SK-N-SH (cell line): ENCODE measurements at regions not wholly inside any gene's neighbourhood (a gene's known extent, or its start where the extent isn't known, plus 50 kb on each side); places are given as distances from the start of the nearest gene placed in this dataset.

Experiments
- CTCF ChIA-PET: fragments of 300-600, 350-600 bp; formaldehyde crosslinking; extraction: SDS; loops from one replicate; lab custom pipeline; 2021; lab: Yijun Ruan, JAX
- POLR2A ChIA-PET: fragments of 350-600 bp; sonication (Branson Sonifier 250); formaldehyde crosslinking; extraction: SDS; loops from one replicate; lab custom pipeline; 2020; ENCODE audit warnings: antibody characterized with exemption, inconsistent platforms; lab: Yijun Ruan, JAX
- DNase-seq: peaks from one replicate; pipeline ENCODE4 v3.0.0; 2012
- H2AFZ ChIP-seq: fragments of 200-600 bp; sonication (generic); 2 replicates; pipeline ENCODE4 v1.8.1; 2016; ENCODE audit warnings: antibody characterized with exemption, mild to moderate bottlenecking, low read depth
- H3F3A ChIP-seq: fragments of 200-600 bp; sonication (generic); replicated peaks from 2 replicates; pipeline ENCODE3; 2016; ENCODE audit warnings: antibody characterized with exemption, mild to moderate bottlenecking; ENCODE audit not compliant: insufficient read depth
- H3K27ac ChIP-seq, 2 experiments: fragments of 200-500 bp in 1 of 2; fragments of 200-600 bp in 1 of 2; sonication (Bioruptor generic) in 1 of 2; sonication (generic), shearing (Covaris generic) in 1 of 2; 2 replicates each; pipeline versions ENCODE4 v1.5.1 to v1.6.1; 2014 to 2016; ENCODE audit warnings: low read depth in 2 of 2, inconsistent platforms in 1 of 2, low read length in 1 of 2, mild to moderate bottlenecking in 1 of 2, mixed read lengths in 1 of 2
- H3K27me3 ChIP-seq: fragments of 200-600 bp; sonication (generic), shearing (Covaris generic); 2 replicates; pipeline ENCODE4 v1.6.1; 2016; ENCODE audit warnings: mixed run types; ENCODE audit not compliant: insufficient read depth
- H3K36me3 ChIP-seq, 2 experiments: fragments of 200-500 bp in 1 of 2; fragments of 200-600 bp in 1 of 2; sonication (Bioruptor generic) in 1 of 2; sonication (generic) in 1 of 2; replicated peaks in 1 of 2; 2 replicates each; pipeline versions ENCODE3 to v1.5.1; 2014 to 2016; ENCODE audit warnings: low read length in 1 of 2, mild to moderate bottlenecking in 1 of 2; ENCODE audit not compliant: insufficient read depth in 2 of 2, control insufficient read depth in 1 of 2
- H3K4me1 ChIP-seq, 2 experiments: fragments of 200-500 bp in 1 of 2; fragments of 200-600 bp in 1 of 2; sonication (Bioruptor generic) in 1 of 2; sonication (generic), shearing (Covaris generic) in 1 of 2; 2 replicates each; pipeline versions ENCODE4 v1.5.1 to v1.6.1; 2014 to 2016; ENCODE audit warnings: low read depth in 1 of 2, low read length in 1 of 2, mixed run types in 1 of 2; ENCODE audit not compliant: insufficient read depth in 2 of 2, control insufficient read depth in 1 of 2
- H3K4me2 ChIP-seq: fragments of 200-600 bp; sonication (generic), shearing (Covaris generic); 2 replicates; pipeline ENCODE4 v1.6.1; 2017; ENCODE audit warnings: mixed run types
- H3K4me3 ChIP-seq, 2 experiments: fragments of 200-500 bp in 1 of 2; fragments of 200-600 bp in 1 of 2; sonication (Bioruptor generic) in 1 of 2; sonication (generic), shearing (Covaris generic) in 1 of 2; 2 replicates each; pipeline versions ENCODE4 v1.5.1 to v1.8.1; 2014 to 2016; ENCODE audit warnings: low read depth in 2 of 2, inconsistent platforms in 1 of 2, low read length in 1 of 2, mild to moderate bottlenecking in 1 of 2, mixed read lengths in 1 of 2, moderate library complexity in 1 of 2
- H3K79me2 ChIP-seq: fragments of 200-600 bp; sonication (generic); 2 replicates; pipeline ENCODE4 v1.8.1; 2017; ENCODE audit warnings: mild to moderate bottlenecking; ENCODE audit not compliant: insufficient read depth
- H3K9ac ChIP-seq: fragments of 200-600 bp; sonication (generic); 2 replicates; pipeline ENCODE4 v1.6.1; 2017; ENCODE audit warnings: mixed run types
- H3K9me2 ChIP-seq: fragments of 200-600 bp; sonication (generic); 2 replicates; pipeline ENCODE4 v1.6.1; 2017; ENCODE audit warnings: mixed run types
- H3K9me3 ChIP-seq: fragments of 200-600 bp; sonication (generic); 2 replicates; pipeline ENCODE4 v1.6.1; 2017; ENCODE audit warnings: mixed run types, mild to moderate bottlenecking, moderate library complexity
- H4K20me1 ChIP-seq: fragments of 200-600 bp; sonication (generic); 2 replicates; pipeline ENCODE4 v1.6.1; 2017; ENCODE audit warnings: mild to moderate bottlenecking, mixed run types; ENCODE audit not compliant: insufficient read depth
- CHD2 ChIP-seq: fragments of 150-350 bp; IDR thresholded peaks from 2 replicates; pipeline ENCODE4 v1.6.1; 2018; ENCODE audit warnings: low read length; ENCODE audit not compliant: partially characterized antibody
- EZH2phosphoT487 ChIP-seq: fragments of 200-600 bp; sonication (generic); IDR thresholded peaks from 2 replicates; pipeline ENCODE4 v1.6.1; 2017; ENCODE audit warnings: low read depth, mixed run types, mild to moderate bottlenecking, antibody characterized with exemption, moderate library complexity, borderline replicate concordance
- FOSL2 ChIP-seq: IDR thresholded peaks from 2 replicates; pipeline ENCODE4 v1.4.0; 2012; ENCODE audit warnings: low read depth, mild to moderate bottlenecking, moderate library complexity, borderline replicate concordance
- FOXJ3 ChIP-seq: sonication (generic); formaldehyde crosslinking; IDR thresholded peaks from 2 replicates; pipeline ENCODE4 v1.5.1; 2020; ENCODE audit warnings: mild to moderate bottlenecking, missing genetic modification reagents
- FOXM1 ChIP-seq: IDR thresholded peaks from 2 replicates; pipeline ENCODE4 v1.4.0; 2012; ENCODE audit warnings: low read depth, mild to moderate bottlenecking
- GABPA ChIP-seq: IDR thresholded peaks from 2 replicates; pipeline ENCODE4 v1.4.0; 2012; ENCODE audit warnings: low read depth, mild to moderate bottlenecking
- NFIC ChIP-seq: IDR thresholded peaks from 2 replicates; pipeline ENCODE4 v1.4.0; 2012; ENCODE audit warnings: borderline replicate concordance
- POLR2AphosphoS5 ChIP-seq: IDR thresholded peaks from 2 replicates; pipeline ENCODE4 v1.6.1; 2012; ENCODE audit warnings: low read depth, low read length
- RAD21 ChIP-seq: IDR thresholded peaks from 2 replicates; pipeline ENCODE4 v1.6.1; 2012; ENCODE audit warnings: mild to moderate bottlenecking, low read length
- RFX5 ChIP-seq: IDR thresholded peaks from 2 replicates; pipeline ENCODE4 v1.6.1; 2012; ENCODE audit warnings: mild to moderate bottlenecking, improper control_type of control experiment, low read length
- RXRA ChIP-seq: IDR thresholded peaks from 2 replicates; pipeline ENCODE4 v1.4.0; 2012; ENCODE audit warnings: low read depth, mild to moderate bottlenecking, borderline replicate concordance
- SIN3A ChIP-seq: IDR thresholded peaks from 2 replicates; pipeline ENCODE4 v1.6.1; 2012; ENCODE audit warnings: low read depth, mild to moderate bottlenecking, low read length, moderate library complexity, borderline replicate concordance
- TAF1 ChIP-seq: IDR thresholded peaks from 2 replicates; pipeline ENCODE4 v1.6.1; 2012; ENCODE audit warnings: low read depth, mild to moderate bottlenecking, low read length, moderate library complexity, borderline replicate concordance
- WGBS: methylation state at CpG from one replicate; pipeline ENCODE4 v1.1.6; 2017; ENCODE audit warnings: low lambda C conversion rate; 5-methylcytosine and 5-hydroxymethylcytosine counted together
- TF ChIP-seq, protein P1 (sequence below): fragments of 150-350 bp; IDR thresholded peaks from 2 replicates; pipeline ENCODE4 v1.6.1; 2016; ENCODE audit warnings: mild to moderate bottlenecking, low read depth, low read length
- TF ChIP-seq, protein P2 (sequence below): fragments of 150-350 bp; IDR thresholded peaks from 2 replicates; pipeline ENCODE4 v1.6.1; 2017; ENCODE audit warnings: antibody characterized with exemption, low read length, low read depth, borderline replicate concordance
- TF ChIP-seq, protein P3 (sequence below): IDR thresholded peaks from 2 replicates; pipeline ENCODE4 v1.4.0; 2012; ENCODE audit warnings: low read depth

DNA sequence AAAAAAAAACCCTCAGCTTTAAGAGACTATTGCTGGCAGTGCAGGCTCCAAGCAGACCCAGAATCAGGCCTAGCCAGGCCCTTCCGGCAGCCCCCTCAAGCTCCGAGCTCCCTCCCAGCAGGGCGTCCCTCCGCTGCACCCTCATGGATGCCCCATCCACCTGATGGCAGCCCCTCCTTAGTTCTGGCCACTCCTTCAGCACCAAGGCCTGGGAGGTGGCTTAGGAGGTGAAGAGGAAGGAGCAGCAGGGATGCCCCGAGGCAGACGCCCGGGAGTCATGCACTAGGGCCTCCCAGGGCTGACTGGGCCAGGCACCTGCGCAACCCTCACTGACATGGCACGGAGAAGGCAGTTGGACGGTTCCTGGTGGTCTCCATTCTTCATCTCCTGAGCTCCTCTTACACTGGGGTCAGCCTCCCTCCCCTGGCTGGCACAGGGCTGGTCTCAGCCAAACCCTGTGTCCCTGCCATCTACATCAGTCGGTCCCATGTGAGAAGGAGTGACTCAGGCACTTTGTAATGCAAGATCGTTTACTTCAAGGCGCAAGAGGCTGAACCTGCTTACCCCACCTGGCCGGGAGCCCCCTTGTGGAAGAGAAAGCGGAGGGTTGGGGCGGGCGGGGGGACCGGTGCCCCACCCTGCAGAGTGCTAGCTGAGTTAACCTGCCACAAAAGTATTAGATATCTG, 53.5 kb upstream of the ID2 start:
- no peaks in the 10 kb centered on the region for H3K9me3 ChIP-seq
- no peaks in the 10 kb centered on the region for H3K79me2 ChIP-seq
- 73% methylated on average over 14 of the region's 18 CpGs for WGBS
- CTCF ChIA-PET: interaction anchor here (0.6 kb wide), 2 partner anchors 10 to 52 kb away, joined by 3 read pairs; no protein-coding TSS in a partner anchor
- H3K36me3 ChIP-seq: no peaks in the 10 kb centered on the region
- H3K27ac ChIP-seq: no peak overlapping the region
- H3K27me3 ChIP-seq: no peaks in the 10 kb centered on the region
- TF ChIP-seq, protein P1, sequence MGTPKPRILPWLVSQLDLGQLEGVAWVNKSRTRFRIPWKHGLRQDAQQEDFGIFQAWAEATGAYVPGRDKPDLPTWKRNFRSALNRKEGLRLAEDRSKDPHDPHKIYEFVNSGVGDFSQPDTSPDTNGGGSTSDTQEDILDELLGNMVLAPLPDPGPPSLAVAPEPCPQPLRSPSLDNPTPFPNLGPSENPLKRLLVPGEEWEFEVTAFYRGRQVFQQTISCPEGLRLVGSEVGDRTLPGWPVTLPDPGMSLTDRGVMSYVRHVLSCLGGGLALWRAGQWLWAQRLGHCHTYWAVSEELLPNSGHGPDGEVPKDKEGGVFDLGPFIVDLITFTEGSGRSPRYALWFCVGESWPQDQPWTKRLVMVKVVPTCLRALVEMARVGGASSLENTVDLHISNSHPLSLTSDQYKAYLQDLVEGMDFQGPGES: no peak
- TF ChIP-seq RXRA: no peak
- no peak for TF ChIP-seq NFIC
- TF ChIP-seq POLR2AphosphoS5: no peak
- TF ChIP-seq, all 33 proteins: peak for 0
- Histone ChIP-seq H3K4me3 (no peak overlapping the region), H4K20me1 (no peaks in the 10 kb centered on the region), H3K9ac (no peak overlapping the region), H3K4me1 (peaks cover 0 to 14% of the 10 kb centered on the region in 2 experiments; a peak in 1 of 4 replicates), H2AFZ (no peak overlapping the region), H3K4me2 (no peak overlapping the region), H3K9me2 (no peaks in the 10 kb centered on the region), H3F3A (no peaks in the 10 kb centered on the region)
- DNase-seq: no peak
- POLR2A ChIA-PET: no interaction called here

DNA sequence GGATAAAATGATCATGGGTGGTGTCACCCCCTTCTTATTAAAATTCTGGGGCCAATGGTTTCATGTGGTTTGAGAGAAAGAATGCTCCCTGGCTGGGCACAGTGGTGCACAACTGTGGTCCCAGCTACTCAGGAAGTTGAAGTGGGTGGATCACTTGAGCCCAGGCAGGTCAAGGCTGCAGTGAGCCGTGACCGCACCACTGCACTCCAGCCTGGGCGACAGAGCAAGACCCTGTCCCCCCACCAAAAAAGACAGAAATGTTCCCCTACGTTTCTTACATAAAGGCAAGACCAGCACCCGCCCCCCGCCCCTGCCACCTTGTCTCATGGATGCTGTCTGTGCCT, 53.0 kb upstream of the ID2 start:
- Histone ChIP-seq H3K27me3 (no peaks in the 10 kb centered on the region), H3K4me3 (no peak overlapping the region), H3K79me2 (no peaks in the 10 kb centered on the region), H3F3A (no peaks in the 10 kb centered on the region), H3K9me2 (no peaks in the 10 kb centered on the region), H3K4me1 (peaks cover 0 to 10% of the 10 kb centered on the region in 2 experiments; a peak in 1 of 4 replicates), H2AFZ (no peak overlapping the region), H3K36me3 (no peaks in the 10 kb centered on the region), H3K9ac (no peak overlapping the region), H3K27ac (no peak overlapping the region), H3K4me2 (no peak overlapping the region), H3K9me3 (no peaks in the 10 kb centered on the region), H4K20me1 (no peaks in the 10 kb centered on the region)
- WGBS: 84% methylated on average over 6 of the region's 6 CpGs
- ChIA-PET POLR2A (no interaction called here), CTCF (interaction anchor here (0.6 kb wide), 1 partner anchor 11 kb away, joined by 3 read pairs; no protein-coding TSS in a partner anchor)
- no peak for DNase-seq
- TF ChIP-seq, protein P2, sequence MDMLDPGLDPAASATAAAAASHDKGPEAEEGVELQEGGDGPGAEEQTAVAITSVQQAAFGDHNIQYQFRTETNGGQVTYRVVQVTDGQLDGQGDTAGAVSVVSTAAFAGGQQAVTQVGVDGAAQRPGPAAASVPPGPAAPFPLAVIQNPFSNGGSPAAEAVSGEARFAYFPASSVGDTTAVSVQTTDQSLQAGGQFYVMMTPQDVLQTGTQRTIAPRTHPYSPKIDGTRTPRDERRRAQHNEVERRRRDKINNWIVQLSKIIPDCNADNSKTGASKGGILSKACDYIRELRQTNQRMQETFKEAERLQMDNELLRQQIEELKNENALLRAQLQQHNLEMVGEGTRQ: no peak
- TF ChIP-seq FOXJ3 (CRISPR knock-in tag) (no peak), FOSL2 (no peak), EZH2phosphoT487 (no peak), SIN3A (no peak), RAD21 (no peak), TAF1 (no peak), CHD2 (no peak), GABPA (no peak), RFX5 (no peak), NFIC (no peak), FOXM1 (no peak)
- TF ChIP-seq, protein P3, sequence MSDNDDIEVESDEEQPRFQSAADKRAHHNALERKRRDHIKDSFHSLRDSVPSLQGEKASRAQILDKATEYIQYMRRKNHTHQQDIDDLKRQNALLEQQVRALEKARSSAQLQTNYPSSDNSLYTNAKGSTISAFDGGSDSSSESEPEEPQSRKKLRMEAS: no peak
